ENCODE measurements at regions not wholly inside any gene's neighbourhood (a gene's known extent, or its start where the extent isn't known, plus 50 kb on each side); places are given as distances from the start of the nearest gene placed in this dataset.

GRCh38 chr11:97280347-97280746, 890.5 kb downstream of the JRKL start:
- TF ChIP-seq CTCF (IDR thresholded peaks at IDR 0.05; ENCODE audit: insufficient read depth, low read length, poor library complexity, severe bottlenecking) (no peak), EZH2phosphoT487 (conservative IDR thresholded peaks at IDR 0.05; ENCODE audit: low read length) (no peak)
